NCI-H1048 (cell line): ENCODE measurements at regions not wholly inside any gene's neighbourhood (a gene's known extent, or its start where the extent isn't known, plus 50 kb on each side); places are given as distances from the start of the nearest gene placed in this dataset.
"Not testable (repeated sequence)": the region's sequence is repeated elsewhere in the genome, so short reads cannot be mapped to it uniquely, and the experiment has no call there.

Experiments used
- DNase-seq: peaks from one replicate; lab custom pipeline; 2025; lab: John Stamatoyannopoulos, UW

DNA sequence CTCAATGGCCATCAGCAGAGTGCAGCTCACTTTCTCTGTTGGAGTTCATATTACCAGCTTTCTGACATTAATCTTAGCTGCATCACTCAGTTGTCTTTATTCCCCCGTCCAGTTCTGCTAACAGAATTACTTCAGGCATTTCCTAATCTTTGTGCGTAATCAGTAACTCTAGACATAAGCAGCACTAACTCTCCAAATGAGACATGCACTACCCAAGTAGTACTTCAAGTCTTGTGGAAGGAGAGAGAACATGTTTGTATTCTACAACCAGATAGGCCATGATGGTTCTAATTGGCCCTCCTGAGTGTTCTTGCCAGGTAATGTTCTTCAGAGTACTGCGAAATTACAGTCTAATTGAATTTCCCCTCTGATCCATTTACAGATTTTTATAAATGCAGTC, 448.5 kb upstream of the RPS6KA3 start:
- DNase-seq: no peak

DNA sequence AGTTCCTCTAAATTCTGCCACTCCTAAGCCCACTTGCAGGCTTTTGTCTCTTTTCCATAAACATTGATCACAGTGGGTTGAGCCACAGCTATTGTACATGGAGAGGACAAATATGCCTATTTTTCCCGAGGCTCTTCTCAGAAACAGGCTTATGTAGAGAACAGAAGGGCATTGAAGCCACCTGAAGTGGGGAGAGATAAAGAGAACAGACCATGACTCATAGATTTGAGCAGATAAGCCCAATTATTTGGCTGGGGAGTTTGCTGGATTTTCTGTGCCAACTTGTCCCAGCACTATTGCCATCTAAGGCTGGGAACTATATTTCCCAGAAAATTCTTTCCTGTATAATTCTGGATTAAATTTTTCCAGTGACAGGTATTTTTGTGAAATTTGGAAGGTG, 446.1 kb upstream of the RPS6KA3 start:
- DNase-seq: no peak

DNA sequence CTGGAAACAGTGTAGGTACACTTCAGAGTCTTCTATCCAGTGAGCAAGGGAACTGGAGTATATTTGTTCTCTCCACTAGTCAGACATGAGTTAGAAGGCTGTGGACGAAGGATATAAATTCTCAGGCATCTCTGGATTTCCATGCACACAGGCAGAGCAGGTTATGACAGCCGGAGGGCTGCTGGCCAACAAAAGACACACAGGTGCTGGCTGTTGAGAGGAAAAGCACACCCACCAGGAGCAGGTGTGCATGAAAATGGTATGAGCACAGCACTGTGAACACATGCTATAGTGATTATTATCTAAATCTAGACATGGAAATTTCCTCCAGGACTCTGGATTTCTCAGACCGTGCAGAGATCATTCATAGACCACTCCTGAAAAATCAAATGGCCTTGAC, 444.7 kb upstream of the RPS6KA3 start:
- DNase-seq: no peak

DNA sequence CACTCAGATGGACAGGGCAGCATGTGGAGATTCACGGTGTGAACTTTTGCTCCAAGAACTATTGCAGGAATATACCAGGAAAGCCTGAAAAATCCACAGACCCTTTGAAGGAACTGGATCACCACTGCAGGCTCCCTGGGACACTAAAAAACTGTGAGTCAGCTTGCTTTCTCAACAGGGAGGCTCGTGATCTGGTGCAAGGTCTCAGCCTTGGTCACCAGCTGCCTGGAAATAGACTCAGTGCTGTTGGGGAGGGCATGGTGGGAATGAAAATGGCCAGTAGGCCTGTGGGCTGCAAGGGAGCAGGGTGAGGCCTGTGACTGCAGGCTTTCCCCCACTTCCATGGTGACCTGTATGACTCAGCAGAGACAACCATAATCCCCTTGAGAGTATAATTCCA, 426.4 kb upstream of the RPS6KA3 start:
- no peak for DNase-seq

DNA sequence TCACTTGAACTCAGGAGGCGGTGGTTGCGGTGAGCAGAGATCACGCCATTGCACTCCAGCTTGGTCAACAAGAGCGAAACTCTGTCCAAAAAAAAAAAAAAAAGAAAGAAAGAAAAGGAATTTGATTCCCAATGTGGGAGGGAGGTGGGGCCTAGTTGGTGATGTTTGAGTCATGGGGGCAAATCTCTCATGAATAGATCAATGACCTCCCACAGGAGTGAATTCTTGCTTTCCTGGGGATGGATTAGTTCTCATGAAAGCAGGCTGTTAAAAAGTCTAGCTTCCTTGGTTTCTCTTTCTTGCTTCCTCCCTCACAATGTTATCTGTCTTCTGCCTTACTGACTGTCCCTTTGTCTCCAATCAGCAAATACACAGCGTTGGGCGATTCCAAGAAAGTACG, 419.5 kb upstream of the RPS6KA3 start:
- DNase-seq: no peak

DNA sequence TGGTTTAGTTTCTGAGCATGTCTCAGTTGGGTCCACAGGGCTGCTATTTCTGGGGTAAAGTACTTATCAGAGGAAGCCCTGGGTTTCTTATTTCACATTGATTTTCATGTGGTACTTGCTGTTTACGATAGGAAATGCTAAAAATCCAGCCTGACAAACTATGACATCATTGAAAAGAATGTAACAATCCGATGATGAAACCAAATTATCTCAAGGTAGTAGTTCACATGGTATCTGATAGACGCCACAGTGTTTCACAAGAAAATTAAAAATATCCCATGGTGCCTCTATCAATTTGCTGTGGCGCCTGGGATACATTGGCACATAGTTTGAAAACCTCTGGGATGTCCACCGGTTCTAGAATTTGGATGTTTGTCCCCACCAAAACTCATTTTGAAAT, 418.9 kb upstream of the RPS6KA3 start:
- no peak for DNase-seq

DNA sequence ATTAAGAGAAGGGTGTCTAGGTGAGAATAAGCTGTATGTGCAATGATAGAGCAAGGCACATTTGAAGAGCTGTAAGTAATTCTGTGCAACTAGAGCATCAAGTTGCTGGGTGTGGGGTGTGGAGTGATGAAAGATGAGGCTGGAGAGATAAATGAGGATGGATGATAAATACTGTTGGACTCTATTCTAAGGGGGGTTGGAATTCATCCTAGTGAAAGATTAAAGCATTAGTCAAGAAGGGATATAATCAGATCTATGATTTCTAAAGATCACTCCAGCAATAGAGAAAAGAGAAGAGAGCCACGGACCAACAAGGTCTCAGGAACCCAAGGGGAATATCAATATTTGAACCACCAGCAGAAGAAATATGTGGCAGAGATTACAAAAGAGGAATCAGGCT, 415.0 kb upstream of the RPS6KA3 start:
- no peak for DNase-seq

DNA sequence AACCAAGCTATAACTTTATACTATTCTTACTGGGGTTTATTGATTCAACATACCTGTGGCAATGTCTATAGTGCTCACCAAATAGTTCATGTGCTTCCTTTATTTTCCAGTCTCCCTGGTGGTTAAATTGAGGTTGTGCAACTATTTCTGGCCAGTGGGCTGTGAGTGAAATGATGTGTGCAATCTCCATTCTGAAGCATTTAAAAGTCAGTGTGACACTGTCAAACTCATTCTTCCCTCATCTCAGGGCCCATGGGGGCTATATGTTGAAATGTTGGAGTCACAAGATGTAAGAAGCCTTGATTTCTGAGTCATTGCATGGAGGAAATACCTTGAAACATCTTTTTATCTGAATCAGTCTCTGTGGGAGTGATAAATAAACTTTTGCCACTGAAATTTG, 414.3 kb upstream of the RPS6KA3 start:
- DNase-seq: no peak

DNA sequence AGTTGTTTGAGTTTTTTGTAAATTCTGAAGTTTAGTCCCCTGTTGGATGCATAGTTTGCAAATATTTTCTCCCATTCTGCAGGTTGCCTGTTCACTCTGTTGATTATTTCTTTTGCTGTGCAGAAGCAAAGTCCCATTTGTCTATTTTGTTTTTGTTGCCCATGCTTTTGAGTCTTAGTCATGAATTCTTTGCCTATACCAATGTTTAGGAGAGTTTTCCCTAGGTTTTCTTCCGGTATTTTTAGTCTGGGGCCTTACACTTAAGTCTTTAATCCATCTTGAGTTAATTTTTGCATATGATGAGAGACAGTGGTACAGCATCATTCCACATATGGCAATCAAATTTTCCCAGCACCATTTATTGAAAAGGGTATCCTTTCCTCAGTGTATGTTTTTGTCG, 405.8 kb upstream of the RPS6KA3 start:
- no peak for DNase-seq

DNA sequence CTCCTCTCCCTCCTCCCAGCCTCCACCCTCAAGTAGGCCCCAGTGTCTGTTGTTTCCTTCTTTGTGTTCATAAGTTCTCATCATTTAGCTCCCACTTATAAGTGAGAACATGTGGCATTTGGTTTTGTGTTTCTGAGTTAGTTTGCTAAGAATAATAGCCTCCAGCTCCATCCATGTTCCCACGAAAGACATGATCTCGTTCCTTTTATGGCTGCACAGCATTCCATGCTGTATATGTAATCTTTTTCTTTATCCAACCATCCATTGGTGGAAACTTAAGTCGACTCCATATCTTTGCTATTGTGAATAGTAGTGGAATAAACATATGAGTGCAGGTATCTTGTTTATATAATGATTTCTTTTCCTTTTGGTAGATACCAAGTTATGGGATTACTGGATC, 405.0 kb upstream of the RPS6KA3 start:
- DNase-seq: not testable (repeated sequence)

DNA sequence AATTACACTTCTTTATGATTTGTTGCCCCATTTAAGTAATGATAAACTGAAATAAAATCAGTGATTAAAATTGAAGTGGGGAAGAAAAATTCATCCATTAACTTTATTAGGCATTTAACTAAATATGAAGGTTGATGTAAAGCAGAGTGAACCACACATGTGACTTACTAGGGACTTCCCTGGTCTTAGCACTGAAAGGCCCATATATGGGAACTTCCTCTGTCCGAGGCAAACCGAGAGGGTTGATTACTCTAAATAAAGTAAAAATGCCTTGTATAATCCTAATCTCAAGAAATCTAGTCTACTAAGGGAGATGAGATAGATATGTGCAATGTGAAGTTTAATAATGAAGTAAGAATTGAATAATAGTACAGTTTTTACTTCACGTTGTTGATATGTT, 403.9 kb upstream of the RPS6KA3 start:
- no peak for DNase-seq

DNA sequence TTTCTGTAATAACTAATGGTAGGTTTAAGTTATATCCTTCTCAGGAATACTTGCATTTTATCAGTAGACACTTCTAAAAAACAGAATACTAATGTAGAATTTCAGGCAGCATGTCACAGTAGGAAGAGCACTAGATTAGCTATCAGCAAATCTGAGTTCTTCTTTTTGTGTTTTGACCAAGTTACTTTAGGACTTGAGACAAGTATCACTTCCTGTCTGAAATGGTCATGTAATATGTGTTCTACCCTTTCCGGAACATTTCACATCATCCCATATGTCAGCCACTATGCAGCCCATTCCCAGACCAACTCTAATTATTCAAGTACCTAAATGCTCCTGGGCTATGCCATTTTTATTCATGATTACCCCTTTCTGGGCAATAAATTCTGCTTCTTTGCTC, 401.8 kb upstream of the RPS6KA3 start:
- no peak for DNase-seq

DNA sequence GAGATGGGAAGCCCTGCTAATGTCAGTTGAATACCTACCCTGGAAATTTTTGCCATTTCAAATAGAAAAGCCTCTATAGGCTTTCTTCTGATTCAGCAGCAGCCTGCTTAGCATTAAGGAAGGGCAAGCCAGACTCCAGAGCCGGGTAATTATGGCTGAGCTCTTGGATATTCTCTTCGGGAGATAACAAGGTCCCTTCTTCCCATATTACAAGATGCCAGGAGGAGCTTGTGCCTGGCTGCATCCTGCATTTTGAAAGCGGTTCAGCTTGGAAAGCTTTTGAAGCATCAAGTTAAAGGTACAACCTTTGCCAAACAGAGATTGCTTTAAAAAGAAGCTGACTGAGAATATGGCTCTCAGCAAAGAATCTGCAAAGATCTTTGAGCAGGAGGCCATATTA, 399.6 kb upstream of the RPS6KA3 start:
- no peak for DNase-seq

DNA sequence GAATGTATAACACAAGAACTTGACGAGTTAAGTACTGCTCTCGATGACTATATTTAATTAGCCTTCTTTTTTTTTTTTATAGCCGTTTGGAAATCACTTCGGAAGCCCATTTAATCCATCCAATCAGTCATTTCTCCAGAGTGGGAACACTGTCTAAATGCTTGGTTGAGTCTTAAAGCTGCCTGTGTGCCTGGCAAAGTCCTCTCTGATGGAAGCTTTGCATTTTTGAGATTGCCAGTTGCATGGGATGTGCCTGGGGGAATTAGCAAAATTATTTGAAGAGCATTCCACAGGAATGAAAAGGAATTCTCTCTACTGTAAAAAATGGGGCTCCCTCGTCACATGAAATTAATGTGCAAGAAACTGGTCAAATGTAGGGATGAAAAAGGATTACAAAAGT, 398.8 kb upstream of the RPS6KA3 start:
- DNase-seq: no peak

DNA sequence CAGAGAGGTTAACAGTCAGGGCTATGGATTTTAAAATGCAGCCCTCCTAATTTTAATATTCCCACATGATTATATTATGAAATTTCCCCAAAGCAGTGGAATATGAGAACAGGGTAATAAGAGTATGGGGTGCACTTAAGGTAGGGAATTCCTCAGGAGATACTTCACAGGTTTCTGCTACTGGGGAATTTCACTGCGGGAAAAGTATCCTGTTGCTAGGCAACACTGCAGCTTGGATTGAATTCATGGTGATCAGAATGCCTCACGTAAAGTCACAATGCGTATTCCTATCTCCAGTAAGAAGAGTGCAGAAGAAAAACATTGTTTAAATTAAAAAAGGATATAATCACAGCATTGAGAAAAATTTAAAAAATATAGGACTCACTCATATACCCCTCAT, 398.1 kb upstream of the RPS6KA3 start:
- DNase-seq: no peak

DNA sequence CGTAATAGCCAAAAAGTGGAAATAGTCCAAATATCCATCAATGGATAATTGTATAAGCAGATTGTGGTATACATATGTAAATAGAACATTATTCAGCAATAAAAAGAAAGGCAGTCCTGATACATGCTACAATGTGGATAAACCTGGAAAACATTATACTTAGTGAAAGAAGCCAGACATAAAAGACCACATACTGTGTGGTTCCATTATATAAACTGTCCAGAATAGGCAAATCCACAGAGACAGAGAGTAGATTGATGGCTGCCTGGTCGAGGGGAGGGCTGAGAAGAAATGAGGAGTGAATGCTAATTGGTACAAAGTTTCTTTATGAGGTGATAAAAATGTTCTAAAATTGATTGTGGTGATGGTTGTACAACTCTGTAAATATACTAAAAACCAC, 397.4 kb upstream of the RPS6KA3 start:
- no peak for DNase-seq

DNA sequence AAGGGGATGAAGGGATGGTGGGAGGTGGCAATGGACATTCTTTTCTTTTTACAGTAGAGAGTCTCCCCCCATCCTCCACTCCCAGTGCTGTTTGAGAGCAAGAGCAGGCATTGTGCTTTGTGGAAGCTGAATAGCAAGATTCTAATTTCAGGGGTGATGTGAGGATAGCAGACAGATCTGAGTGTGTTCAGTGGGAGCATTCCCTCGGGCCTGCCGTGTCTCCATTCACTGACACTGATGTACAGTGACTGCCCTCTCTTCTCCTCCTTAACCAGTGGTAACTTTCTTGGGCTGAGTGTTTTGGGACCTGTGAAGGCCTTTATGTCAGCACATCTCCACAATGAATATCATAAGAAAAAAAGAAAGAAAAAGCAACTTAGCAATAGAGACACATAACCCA, 396.6 kb upstream of the RPS6KA3 start:
- no peak for DNase-seq

DNA sequence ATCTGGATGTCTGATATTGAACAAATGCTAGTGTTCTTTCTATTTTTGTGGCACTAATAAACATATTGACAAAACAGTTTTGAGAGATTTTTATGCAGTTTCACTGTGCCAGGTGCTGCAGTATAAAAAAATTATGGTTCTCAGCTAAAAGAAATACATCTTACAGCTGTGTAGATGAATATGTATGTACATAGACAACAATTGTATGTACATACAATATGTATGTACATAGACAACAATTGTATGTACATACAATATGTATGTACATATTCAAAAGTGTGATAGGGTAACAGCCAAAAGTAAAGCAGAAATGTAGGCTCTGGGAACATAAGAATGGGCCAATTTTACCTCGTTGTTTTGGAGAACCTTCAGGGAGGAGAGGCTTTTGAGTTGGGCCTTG, 390.0 kb upstream of the RPS6KA3 start:
- no peak for DNase-seq

DNA sequence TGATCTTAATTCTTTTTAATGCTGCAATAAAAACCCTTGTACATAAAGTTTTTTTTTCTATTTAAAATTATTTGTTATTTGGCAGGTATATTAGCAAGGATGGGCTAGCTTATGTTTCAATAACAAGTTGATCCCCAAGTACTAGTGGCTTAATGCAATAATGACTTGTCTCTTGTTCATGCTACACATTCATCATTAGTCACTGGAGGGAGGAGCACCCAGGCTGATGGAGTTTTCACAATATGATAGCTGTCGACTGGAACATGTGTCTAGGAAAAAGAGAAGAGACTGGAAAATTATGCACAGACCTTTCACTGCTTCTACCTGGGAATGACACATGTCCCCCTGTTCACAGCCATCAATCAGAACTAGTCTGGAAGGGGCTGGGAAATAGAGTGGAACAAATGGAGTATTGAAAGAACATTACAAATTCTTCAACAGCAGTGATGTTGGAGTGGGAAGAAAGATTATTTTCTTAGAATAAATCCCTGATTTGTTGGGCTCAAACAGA, 387.9 kb upstream of the RPS6KA3 start:
- no peak for DNase-seq

DNA sequence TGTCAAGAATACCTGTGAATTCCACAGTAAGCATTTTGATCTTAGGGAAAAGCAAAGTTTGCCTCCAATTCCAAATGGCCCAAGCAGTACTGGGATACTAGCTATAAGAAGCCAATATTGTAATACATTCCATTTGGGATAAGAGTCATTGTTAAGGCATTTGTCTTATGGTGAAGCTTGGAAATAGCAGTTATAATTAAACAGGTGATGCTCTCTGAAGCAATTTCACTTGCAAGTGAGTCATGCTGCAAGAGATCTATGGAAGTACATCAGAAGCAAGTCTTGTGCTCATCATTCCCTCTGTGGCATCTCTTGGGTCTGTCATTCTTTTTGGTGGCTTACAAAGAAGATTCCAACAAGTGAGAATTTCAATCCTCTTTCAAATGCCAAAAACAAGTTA, 386.4 kb upstream of the RPS6KA3 start:
- DNase-seq: no peak

DNA sequence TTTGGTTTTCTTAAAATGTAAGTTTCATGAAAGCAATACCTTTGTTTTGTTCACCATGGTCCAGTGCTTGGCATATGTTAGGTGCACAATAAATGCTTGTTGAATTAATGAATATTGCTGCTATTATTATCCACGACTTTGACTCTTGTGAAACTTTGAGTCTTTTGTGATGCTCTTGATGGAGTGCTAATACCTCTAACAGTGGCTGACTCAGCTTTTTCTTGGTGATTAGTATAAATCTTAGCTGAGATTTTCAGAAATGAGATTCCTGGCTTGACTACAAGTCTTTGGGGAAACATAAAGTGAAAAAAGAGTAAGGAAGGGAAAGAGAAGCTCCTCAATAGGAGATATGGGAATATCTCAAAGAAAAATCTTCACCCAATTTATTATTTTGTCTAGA, 375.2 kb upstream of the RPS6KA3 start:
- DNase-seq: no peak

DNA sequence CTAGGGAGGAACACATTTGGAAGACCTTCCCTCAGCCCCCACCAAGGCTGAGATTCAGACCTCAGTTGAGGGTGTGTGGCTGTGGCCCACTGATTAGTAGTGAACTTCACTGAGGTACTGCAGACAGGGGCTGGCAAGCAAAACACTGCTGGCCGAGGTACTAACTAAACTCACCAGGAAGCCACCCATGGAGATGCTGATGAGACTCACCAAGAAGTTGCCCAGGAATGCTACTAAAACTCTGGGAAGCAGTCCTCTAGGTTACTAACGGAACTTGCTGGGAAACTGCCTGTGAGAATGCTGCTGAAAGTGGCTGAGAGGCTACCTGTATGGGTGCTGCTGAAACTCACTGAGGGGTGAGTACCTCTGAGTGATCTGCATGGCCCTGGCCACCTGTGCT, 372.4 kb upstream of the RPS6KA3 start:
- DNase-seq: no peak

DNA sequence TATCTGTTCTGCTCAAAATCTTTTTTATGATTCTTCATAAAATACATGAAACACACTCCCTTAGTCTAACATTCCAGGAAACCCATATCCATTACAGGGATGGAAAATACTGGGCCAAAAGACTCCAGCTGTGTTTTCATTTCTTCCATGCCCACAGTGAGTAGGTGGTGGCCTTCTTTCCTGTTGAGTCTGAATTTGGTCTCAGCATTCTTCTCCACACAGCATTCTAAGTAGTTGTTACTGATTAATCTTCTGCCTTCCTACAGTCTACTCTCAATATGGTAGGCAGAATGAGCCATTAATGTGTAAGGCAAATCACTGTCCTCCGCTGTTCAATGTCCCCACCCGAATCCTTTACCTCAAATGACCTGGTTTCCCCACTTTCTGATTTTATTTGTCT, 370.6 kb upstream of the RPS6KA3 start:
- DNase-seq: no peak

DNA sequence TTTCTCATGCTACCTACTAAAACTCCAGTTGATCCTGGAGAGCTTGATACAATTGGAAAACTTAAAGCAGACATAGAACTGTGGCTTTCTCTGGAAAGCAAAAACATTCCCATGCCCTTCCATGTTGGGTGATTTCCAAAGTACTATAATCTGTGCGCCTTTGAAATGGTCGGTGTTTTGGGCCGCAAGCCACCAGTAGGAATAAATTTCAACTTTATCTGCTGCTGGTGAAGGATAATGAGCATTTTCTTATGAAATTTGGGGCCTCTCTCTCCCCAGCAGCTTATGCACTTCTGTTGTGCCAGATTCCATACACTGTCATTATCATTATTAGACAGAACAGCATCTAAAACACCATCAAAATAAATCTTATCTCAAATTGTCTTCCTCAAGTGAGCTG, 366.7 kb upstream of the RPS6KA3 start:
- no peak for DNase-seq

DNA sequence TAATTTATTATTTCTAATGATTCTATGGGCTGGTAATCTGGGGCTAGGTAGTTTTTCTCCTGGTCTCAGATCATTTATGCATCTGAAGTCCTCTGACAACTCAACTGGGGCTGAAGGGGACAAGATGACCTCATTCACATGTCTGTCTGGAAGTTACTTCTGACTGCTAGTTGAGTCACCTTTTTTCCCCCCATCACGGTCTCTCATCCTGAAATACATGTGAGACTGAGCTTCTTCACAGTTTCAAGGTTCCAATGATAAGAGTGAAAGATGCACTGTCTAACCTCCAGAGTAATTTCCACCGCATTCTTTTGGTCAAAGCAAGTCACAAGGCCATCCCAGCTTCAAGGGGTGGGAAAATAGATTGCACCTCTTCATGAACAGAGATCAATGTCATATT, 356.7 kb upstream of the RPS6KA3 start:
- no peak for DNase-seq
